Omental fat pad (tissue), 3 donors: ENCODE measurements at regions not wholly inside any gene's neighbourhood (a gene's known extent, or its start where the extent isn't known, plus 50 kb on each side); places are given as distances from the start of the nearest gene placed in this dataset.

ENCODE experiments used
- ATAC-seq: fragments of 150-250 bp; one replicate; pipeline ENCODE4 v1.9.1; 2016; ENCODE audit warnings: mild to moderate bottlenecking, moderate library complexity; ENCODE audit not compliant: low FRiP score
- DNase-seq: peaks from one replicate; pipeline ENCODE4 v3.0.0-alpha.2; 2019; ENCODE audit warnings: low spot score
- CTCF ChIP-seq, 3 donors: fragments of 450-650 bp; IDR thresholded peaks; one replicate each; pipeline ENCODE4 v1.5.1; 2016 to 2017; ENCODE audit warnings: antibody characterized with exemption in 3 of 3, mild to moderate bottlenecking in 3 of 3, moderate library complexity in 2 of 3

DNA sequence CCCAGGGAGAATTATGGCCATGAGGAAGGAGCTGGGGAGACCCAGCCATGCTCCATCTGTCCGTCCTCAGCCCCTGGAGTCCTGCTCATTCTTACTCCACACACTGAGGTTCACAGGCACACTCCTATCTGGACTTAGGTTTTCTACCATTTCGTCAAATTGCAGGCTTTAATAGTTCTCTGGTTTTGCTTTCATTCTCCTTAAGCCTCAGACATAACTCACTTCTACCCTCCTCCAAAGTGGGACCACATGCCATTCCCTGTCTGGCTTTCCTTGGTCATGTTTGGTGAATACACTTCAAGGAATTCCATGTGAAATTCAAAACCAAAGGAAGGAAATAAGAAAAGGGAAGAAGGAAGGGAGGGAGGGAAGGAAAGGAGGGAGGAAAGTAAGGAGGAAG lies 115.7 kb downstream of the CMPK2 start:
- DNase-seq (no peak), ATAC-seq (no peak)
- TF ChIP-seq CTCF (IDR thresholded peaks at IDR 0.05) = no peak

DNA sequence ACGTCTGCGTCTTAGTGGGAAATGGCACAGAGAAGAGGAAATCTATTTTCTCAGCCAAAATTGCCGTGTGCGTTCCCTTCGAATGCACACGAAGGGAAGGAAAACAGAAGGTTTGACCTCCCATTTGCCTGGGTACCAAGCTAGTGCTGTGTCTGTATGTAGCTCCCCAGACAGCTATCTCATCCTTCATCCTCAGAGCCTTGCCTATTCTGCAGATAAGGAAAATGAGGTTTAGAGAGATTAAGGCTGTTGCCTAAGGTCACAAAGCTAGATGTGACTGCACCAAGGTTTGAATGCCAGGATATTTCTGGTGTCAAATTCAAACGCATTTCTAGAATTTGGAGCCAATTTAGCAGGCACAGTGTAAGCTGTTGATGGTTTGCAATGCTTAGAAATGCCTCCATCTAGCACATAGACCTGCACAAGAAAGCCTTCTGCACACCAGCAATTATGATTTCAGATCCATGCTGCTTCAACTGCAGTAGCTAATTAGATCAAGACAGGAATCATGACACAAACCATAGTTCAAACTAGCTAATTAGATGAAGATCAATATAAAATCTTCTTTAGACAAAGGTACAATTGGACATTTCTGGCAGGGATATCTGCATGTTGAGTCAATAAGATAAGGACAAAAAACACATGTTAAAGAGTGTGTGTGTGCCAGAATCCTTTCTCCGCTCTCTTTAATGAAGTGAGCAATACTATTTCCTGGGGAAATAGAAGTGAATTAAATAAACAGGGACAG lies 115.1 kb downstream of the CMPK2 start:
- TF ChIP-seq CTCF (IDR thresholded peaks at IDR 0.05) = no peak
- DNase-seq (no peak), ATAC-seq (no peak)

GRCh38 chr2:6754419-6754818 lies 111.3 kb downstream of the CMPK2 start:
- no peak for TF ChIP-seq CTCF (IDR thresholded peaks at IDR 0.05)
- no peak for DNase-seq
- ATAC-seq = no peak

DNA sequence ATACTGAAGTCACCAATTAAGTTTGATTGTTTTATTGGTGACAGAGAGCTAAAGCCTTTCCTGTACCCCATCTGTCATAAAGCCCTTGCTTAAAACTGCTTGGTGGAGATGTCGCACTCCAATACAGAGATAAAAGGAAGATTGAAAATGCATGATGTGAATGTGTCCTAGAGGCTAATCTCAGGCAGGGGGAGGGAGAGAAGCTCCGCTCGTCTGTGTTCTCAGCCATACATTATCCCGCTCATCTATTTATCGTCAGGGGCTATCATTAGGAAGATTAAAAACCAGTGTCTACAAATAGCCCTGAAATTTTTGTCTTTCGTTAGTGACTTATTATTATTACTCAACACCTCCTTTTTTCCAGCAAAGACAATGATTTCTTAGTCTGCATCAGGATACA lies 110.3 kb downstream of the CMPK2 start:
- ATAC-seq = no peak
- TF ChIP-seq CTCF (IDR thresholded peaks at IDR 0.05) = no peak
- no peak for DNase-seq

DNA sequence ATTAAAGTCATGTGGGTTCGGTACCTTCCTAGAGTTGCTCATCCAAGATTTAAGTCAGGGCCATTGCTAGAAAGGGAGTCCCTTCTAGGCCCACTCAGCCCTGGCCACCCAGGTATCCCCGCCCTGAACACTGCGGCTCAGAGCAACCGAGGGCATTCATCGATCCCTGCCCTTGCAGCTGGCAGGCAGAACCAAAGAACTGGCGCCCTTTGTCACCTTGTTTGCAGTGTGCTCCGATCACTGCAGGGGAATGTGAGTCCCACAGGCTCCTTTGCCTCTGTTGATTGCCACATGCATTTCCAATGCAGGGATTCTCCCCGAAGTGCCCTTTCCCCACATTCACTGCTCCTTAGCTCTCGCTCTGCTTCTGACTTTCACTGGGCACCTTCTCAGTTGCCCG lies 108.5 kb downstream of the CMPK2 start:
- DNase-seq = no peak
- no peak for TF ChIP-seq CTCF (IDR thresholded peaks at IDR 0.05)
- no peak for ATAC-seq

GRCh38 chr2:6759689-6760088 lies 106.0 kb downstream of the CMPK2 start:
- no peak for TF ChIP-seq CTCF (IDR thresholded peaks at IDR 0.05)
- DNase-seq (no peak), ATAC-seq (no peak)

- ATAC-seq (no peak), DNase-seq (no peak)
- no peak for TF ChIP-seq CTCF (IDR thresholded peaks at IDR 0.05)
Measured at GRCh38 chr2:6760132-6760531, 105.6 kb downstream of the CMPK2 start.
